DMS53 (cell line): ENCODE measurements at regions not wholly inside any gene's neighbourhood (a gene's known extent, or its start where the extent isn't known, plus 50 kb on each side); places are given as distances from the start of the nearest gene placed in this dataset.

Experiments
- DNase-seq: peaks from one replicate; lab custom pipeline; 2025; lab: John Stamatoyannopoulos, UW

GRCh38 chr16:65668064-65668595, 546.3 kb upstream of the CDH11 start:
- no peak for DNase-seq

DNA sequence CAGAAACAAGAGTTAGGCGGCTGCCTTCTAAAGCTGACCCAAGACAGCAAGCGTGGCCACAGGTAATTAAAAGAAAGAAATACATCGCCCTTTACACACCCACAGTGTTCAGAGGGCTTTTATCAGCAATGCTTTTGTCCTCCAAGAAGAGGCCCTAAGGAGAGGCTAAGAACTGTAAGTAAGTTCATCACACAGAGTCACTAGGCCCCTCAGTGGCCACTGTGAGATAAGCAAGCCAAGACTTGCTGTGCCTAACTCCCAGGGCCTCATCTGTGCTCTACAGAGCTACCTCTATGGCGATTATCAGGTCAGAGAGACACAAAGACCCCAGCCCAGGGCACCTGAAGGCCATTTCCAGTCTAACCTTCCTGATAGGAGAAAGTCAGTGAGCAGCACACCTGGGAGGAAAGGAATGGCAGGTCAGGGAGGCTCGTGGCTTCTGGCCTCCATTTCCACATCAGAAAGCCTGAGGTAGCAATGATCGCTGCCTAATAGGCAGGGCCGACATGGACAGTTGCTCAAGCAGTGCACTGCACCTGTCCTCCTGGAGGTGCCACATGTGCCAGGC, 545.2 kb upstream of the CDH11 start:
- no peak for DNase-seq

GRCh38 chr16:65666132-65666941, 544.5 kb upstream of the CDH11 start:
- DNase-seq: no peak

- DNase-seq: no peak
These were observed 543.7 kb upstream of the CDH11 start for GRCh38 chr16:65665586-65665985.

DNA sequence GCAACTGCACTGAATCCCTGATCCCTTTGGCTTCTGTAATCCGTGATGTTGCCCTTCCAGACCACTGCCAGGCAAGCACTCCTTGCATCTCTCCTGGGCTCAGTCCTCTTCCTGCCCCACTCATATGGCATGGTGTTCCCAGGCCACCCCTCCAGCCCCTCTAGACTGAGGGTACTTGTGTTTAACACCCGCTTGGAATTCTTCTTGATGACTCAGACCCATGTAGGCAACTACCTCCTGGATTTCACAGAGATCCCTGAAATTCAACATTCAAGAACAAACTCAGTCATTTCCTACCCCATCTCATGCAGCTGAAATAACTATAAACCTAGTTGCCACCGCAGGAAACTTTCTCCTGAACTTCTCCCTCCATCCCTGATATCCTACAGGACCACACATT, 541.9 kb upstream of the CDH11 start:
- no peak for DNase-seq

GRCh38 chr16:65662256-65662655, 540.4 kb upstream of the CDH11 start:
- no peak for DNase-seq

GRCh38 chr16:65661558-65661957, 539.7 kb upstream of the CDH11 start:
- no peak for DNase-seq

DNA sequence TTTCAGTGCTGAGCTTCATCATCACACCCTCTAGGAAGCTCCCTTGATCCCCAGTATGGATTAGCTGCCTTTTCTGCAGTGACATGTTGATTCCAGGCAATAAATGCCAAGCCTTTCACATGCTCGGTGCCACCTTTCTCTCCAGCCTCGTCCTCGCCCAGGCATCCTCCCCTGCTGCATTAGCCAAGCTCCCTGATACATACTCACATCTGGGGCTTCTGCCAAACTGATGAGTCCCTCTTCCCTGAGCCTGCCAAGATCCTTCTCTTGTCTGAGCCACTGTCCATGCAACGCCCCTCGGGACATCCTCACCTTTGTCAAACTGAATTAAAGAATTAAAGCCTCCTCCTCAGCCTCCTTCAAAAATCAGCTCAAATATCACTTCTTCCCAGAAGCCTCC, 538.5 kb upstream of the CDH11 start:
- DNase-seq: no peak

GRCh38 chr16:65659758-65660157, 537.9 kb upstream of the CDH11 start:
- no peak for DNase-seq

GRCh38 chr16:65658787-65659220, 536.9 kb upstream of the CDH11 start:
- no peak for DNase-seq

GRCh38 chr16:65658349-65658748, 536.5 kb upstream of the CDH11 start:
- DNase-seq: no peak

DNA sequence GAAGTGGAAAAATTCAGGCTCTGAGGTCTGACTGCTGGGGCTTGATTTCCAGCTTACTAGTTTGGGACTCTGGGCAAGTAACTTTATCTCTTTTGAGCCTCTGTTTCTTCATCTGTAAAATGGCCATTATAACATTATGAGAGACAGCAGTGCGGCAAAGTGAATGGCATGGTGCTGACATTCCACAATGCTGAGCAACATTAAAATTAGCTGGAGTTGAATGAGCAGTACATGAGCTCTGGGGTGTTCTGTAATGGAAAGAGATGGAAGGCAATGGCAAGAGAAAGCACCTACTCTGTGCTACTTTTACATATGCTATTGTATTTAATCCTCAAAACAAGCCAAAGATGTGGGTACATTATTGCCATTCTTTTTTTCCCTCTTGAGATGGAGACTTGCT, 535.7 kb upstream of the CDH11 start:
- no peak for DNase-seq

- no peak for DNase-seq
These were observed 535.2 kb upstream of the CDH11 start for GRCh38 chr16:65657071-65657494.

- no peak for DNase-seq
These were observed 533.9 kb upstream of the CDH11 start for GRCh38 chr16:65655802-65656201.

GRCh38 chr16:65648101-65648500, 526.2 kb upstream of the CDH11 start:
- DNase-seq: no peak

DNA sequence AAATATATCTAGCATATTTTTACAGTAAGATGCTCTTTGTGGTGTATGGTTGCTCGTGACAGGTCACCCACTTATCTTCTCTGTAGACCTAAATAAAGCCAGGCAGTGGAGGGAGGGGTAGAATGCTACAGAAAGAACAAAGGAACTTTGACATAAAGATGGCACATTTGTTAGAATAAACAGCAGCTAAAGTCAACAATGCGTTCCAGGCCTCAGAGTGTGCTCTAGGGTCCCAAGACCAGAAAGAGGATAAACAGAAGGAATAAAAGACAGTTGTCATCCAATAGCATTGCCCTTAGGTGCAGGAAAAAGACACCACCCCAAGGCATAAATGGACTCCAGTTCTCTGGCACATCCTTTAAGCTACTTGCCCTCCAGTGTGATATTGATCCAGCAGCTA, 523.0 kb upstream of the CDH11 start:
- DNase-seq: no peak

GRCh38 chr16:65641762-65642289, 520.0 kb upstream of the CDH11 start:
- DNase-seq: no peak

GRCh38 chr16:65641049-65641761, 519.3 kb upstream of the CDH11 start:
- no peak for DNase-seq

DNA sequence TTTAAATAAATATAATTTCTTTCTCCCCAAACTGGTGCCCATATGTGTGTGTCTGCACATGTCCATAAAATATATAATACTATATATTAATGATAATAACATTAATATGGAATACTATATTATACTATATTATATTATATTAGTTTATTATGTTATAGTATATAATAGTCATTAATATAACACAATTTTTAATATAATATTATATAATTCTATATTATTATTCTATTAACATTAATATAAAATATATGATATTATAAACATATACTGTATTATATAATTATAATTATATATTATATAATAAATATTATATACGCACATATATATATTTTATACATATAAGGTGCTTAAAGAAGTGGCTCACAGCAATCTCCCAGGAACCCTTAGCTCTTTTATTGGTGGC, 513.0 kb upstream of the CDH11 start:
- DNase-seq: no peak

GRCh38 chr16:65634291-65634690, 512.4 kb upstream of the CDH11 start:
- no peak for DNase-seq

- DNase-seq: no peak
These were observed 502.8 kb upstream of the CDH11 start for GRCh38 chr16:65624666-65625065.

GRCh38 chr16:65624229-65624628, 502.4 kb upstream of the CDH11 start:
- DNase-seq: no peak

- no peak for DNase-seq
These were observed 501.0 kb upstream of the CDH11 start for GRCh38 chr16:65622871-65623270.
